ENCODE measurements at regions not wholly inside any gene's neighbourhood (a gene's known extent, or its start where the extent isn't known, plus 50 kb on each side); places are given as distances from the start of the nearest gene placed in this dataset.
"Not testable (repeated sequence)": the region's sequence is repeated elsewhere in the genome, so short reads cannot be mapped to it uniquely, and the experiment has no call there.

- not testable (repeated sequence) for TF ChIP-seq CTCF, POLR2A (IDR thresholded peaks at IDR 0.05)
These were observed 130.6 kb upstream of the ZNF195 start for GRCh38 chr11:3509563-3509962.

Measured in Peyer's patch (tissue), 4 donors.